CD4-positive, alpha-beta T cell (primary cell): ENCODE measurements at regions not wholly inside any gene's neighbourhood (a gene's known extent, or its start where the extent isn't known, plus 50 kb on each side); places are given as distances from the start of the nearest gene placed in this dataset.

Experiments used
- ATAC-seq: fragments of 200-7000 bp; cut with Tn5 transposase; one replicate; pipeline ENCODE4 v1.10.0; 2022; ENCODE audit warnings: mild to moderate bottlenecking; ENCODE audit not compliant: poor library complexity
- CTCF ChIA-PET: fragments of 350-600 bp; sonication (Branson Sonifier 250); formaldehyde crosslinking; loops from one replicate; lab custom pipeline; 2021; ENCODE audit warnings: antibody characterized with exemption, inconsistent platforms; lab: Charles Lee
- POLR2A ChIA-PET: fragments of 350-600 bp; sonication (Branson Sonifier 250); formaldehyde crosslinking; loops from one replicate; lab custom pipeline; 2021; ENCODE audit warnings: antibody characterized with exemption, inconsistent platforms; lab: Charles Lee
- DNase-seq, 14 experiments: peaks; one replicate each; pipeline ENCODE4 v3.0.0-alpha.2; 2013 to 2020; ENCODE audit warnings: mixed read lengths in 2 of 14
- H3K27ac ChIP-seq, 2 donors: one replicate each; pipeline versions ENCODE4 v1.5.1 to v1.7.0; 2013; ENCODE audit warnings: low read length in 2 of 2, low read depth in 1 of 2, mild to moderate bottlenecking in 1 of 2
- H3K27me3 ChIP-seq, 2 experiments: 1 replicate in 1 of 2; 2 replicates in 1 of 2; pipeline versions ENCODE4 v1.6.1 to v1.7.0; 2013; ENCODE audit warnings: low read length in 2 of 2, control low read depth in 1 of 2, mild to moderate bottlenecking in 1 of 2, moderate library complexity in 1 of 2; ENCODE audit not compliant: insufficient read depth in 2 of 2, control insufficient read depth in 1 of 2
- H3K36me3 ChIP-seq: one replicate; pipeline ENCODE4 v1.6.1; 2013; ENCODE audit warnings: low read length, control low read depth; ENCODE audit not compliant: insufficient read depth
- H3K4me1 ChIP-seq: one replicate; pipeline ENCODE4 v1.6.1; 2013; ENCODE audit warnings: low read length, control low read depth; ENCODE audit not compliant: insufficient read depth
- H3K4me3 ChIP-seq: one replicate; pipeline ENCODE4 v1.5.1; 2013; ENCODE audit warnings: mild to moderate bottlenecking, low read length, moderate library complexity
- H3K9me3 ChIP-seq, 2 experiments: 1 replicate in 1 of 2; 2 replicates in 1 of 2; pipeline versions ENCODE4 v1.6.1 to v1.7.0; 2013; ENCODE audit warnings: low read length in 2 of 2, mild to moderate bottlenecking in 2 of 2, control low read depth in 1 of 2, moderate library complexity in 1 of 2; ENCODE audit not compliant: control insufficient read depth in 1 of 2, insufficient read depth in 1 of 2
- H3K27ac Mint-ChIP-seq: one replicate; pipeline ENCODE4 v1.8.0; 2020; ENCODE audit warnings: mixed read lengths
- H3K27me3 Mint-ChIP-seq: one replicate; pipeline ENCODE4 v1.8.0; 2021; ENCODE audit warnings: mixed read lengths
- H3K36me3 Mint-ChIP-seq: one replicate; pipeline ENCODE4 v1.8.0; 2021; ENCODE audit warnings: low read depth, mixed read lengths
- H3K4me1 Mint-ChIP-seq: one replicate; pipeline ENCODE4 v1.8.0; 2021; ENCODE audit warnings: low read depth, mixed read lengths
- H3K4me3 Mint-ChIP-seq: one replicate; pipeline ENCODE4 v1.8.0; 2020; ENCODE audit warnings: mild to moderate bottlenecking, mixed read lengths
- H3K9me3 Mint-ChIP-seq: one replicate; pipeline ENCODE4 v1.8.0; 2020; ENCODE audit warnings: mixed read lengths
- CTCF ChIP-seq: fragments of 200-600 bp; IDR thresholded peaks from one replicate; pipeline ENCODE4 v1.8.0; 2022; ENCODE audit warnings: antibody characterized with exemption, mild to moderate bottlenecking
- intact Hi-C, 2 experiments: fragments of 100-400 bp; cut with DNase I in 1 of 2; cut with micrococcal nuclease in 1 of 2; formaldehyde crosslinking; loops; one replicate each; pipeline versions ENCODE4 v1.15.1 to v1.9.0; 2023 to 2025; cut with DNase I, micrococcal nuclease

- Histone ChIP-seq H3K9me3 (no peaks in the 10 kb centered on the region), H3K36me3 (no peaks in the 10 kb centered on the region), H3K4me1 (no peaks in the 10 kb centered on the region), H3K27ac (no peak overlapping the region), H3K27me3 (no peaks in the 10 kb centered on the region), H3K4me3 (no peak overlapping the region)
- peaks cover 6% of the 10 kb centered on the region for H3K27me3 Mint-ChIP-seq
- H3K27ac Mint-ChIP-seq: no peak overlapping the region
- no peak for TF ChIP-seq CTCF
- POLR2A ChIA-PET: no interaction called here
- H3K4me3 Mint-ChIP-seq: no peak overlapping the region
- intact Hi-C loops: no loop called here
- peaks cover 2% of the 10 kb centered on the region for H3K9me3 Mint-ChIP-seq
- DNase-seq (no peak), ATAC-seq (no peak)
- H3K4me1 Mint-ChIP-seq: no peaks in the 10 kb centered on the region
- H3K36me3 Mint-ChIP-seq: no peaks in the 10 kb centered on the region
- CTCF ChIA-PET: no interaction called here
Measured at GRCh38 chr6:81802356-81802755, 49.9 kb upstream of the TENT5A start.
